ENCODE measurements at regions not wholly inside any gene's neighbourhood (a gene's known extent, or its start where the extent isn't known, plus 50 kb on each side); places are given as distances from the start of the nearest gene placed in this dataset.

GRCh38 chr4:45102716-45103115, 376.4 kb upstream of the GNPDA2 start:
- no peaks in the 10 kb centered on the region for H4K20me1 ChIP-seq (ENCODE audit: insufficient read depth)
- H3K27me3 ChIP-seq (replicated peaks; ENCODE audit: insufficient read depth), result no peaks in the 10 kb centered on the region
- H3K9me2 ChIP-seq (ENCODE audit: insufficient read depth), result no peaks in the 10 kb centered on the region
- no peak for DNase-seq
- no peaks in the 10 kb centered on the region for H3K9me3 ChIP-seq (ENCODE audit: low read depth)
- no peak overlapping the region for H2AFZ ChIP-seq
- TF ChIP-seq EZH2 (IDR thresholded peaks at IDR 0.05; ENCODE audit: insufficient read depth, poor library complexity, severe bottlenecking), result no peak
- TF ChIP-seq EZH2phosphoT487 (IDR thresholded peaks at IDR 0.05; ENCODE audit: insufficient read depth, low read depth), result no peak
- no peak overlapping the region for H3K4me3 ChIP-seq
- H3K79me2 ChIP-seq (ENCODE audit: insufficient read depth), result no peaks in the 10 kb centered on the region
- H3F3A ChIP-seq (ENCODE audit: insufficient read depth), result no peaks in the 10 kb centered on the region
- in situ Hi-C loops (cut with MboI), result no loop called here
- no peak overlapping the region for H3K27ac ChIP-seq
- H3K4me1 ChIP-seq (ENCODE audit: insufficient read depth), result no peaks in the 10 kb centered on the region
- no peaks in the 10 kb centered on the region for H3K36me3 ChIP-seq (ENCODE audit: low read depth)
- H3K9ac ChIP-seq, result no peak overlapping the region
- H3K4me2 ChIP-seq (ENCODE audit: unreplicated experiment), result no peak overlapping the region

DNA sequence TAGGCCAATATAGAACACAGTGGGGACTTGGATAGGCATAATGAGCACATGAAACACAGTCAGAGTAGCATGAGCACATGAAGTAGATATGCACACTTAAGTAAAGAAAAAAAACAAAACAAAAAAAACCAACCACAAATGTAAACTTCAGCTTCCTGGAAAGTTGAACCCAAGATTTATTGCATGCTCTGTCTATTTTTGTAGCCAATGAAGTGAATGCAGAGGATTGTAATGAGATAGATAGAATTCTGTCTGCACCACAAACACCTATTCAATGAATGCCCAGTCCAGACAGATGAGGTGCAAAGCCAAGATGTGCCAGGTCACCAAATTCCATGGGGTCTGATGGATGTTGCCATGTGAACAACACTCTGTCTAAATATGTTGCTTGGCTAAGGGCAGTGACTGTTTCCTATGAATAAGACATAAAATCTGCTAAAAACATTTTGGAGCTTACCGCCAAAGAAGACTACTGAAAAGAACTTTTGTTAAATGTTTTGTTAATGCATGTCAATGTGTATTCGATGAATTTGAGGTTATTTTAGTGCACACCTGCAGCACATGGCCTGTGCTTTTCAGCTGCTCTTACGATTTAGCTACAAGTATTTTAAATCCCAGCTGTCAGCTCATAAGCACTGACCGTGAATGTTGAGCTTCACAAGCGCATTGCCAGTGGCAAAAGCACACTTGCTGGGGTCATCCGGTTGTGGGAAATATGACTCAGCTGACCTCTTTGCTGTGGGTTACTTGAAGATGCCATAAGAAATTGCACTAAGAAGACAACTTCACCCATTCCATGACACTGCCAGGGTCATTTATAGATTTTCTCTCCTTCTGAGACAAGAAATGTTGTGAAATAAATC, 374.8 kb upstream of the GNPDA2 start:
- Histone ChIP-seq H3K4me3 (no peak overlapping the region), H2AFZ (no peak overlapping the region), H3K9me3 (ENCODE audit: low read depth) (no peaks in the 10 kb centered on the region), H3K9me2 (ENCODE audit: insufficient read depth) (no peaks in the 10 kb centered on the region), H3K4me1 (ENCODE audit: insufficient read depth) (no peaks in the 10 kb centered on the region), H3K36me3 (ENCODE audit: low read depth) (no peaks in the 10 kb centered on the region), H3K9ac (no peak overlapping the region), H3K27ac (no peak overlapping the region), H3F3A (ENCODE audit: insufficient read depth) (no peaks in the 10 kb centered on the region), H3K4me2 (ENCODE audit: unreplicated experiment) (no peak overlapping the region), H4K20me1 (ENCODE audit: insufficient read depth) (no peaks in the 10 kb centered on the region), H3K79me2 (ENCODE audit: insufficient read depth) (no peaks in the 10 kb centered on the region), H3K27me3 (replicated peaks; ENCODE audit: insufficient read depth) (no peaks in the 10 kb centered on the region)
- no peak for DNase-seq
- TF ChIP-seq EZH2phosphoT487 (IDR thresholded peaks at IDR 0.05; ENCODE audit: insufficient read depth, low read depth), result no peak
- no peak for TF ChIP-seq EZH2 (IDR thresholded peaks at IDR 0.05; ENCODE audit: insufficient read depth, poor library complexity, severe bottlenecking)
- WGBS, 2 experiments (ENCODE audit: low coverage in 1 of 2, low lambda C conversion rate in 2 of 2, missing lambda C conversion rate in 2 of 2), result 49 to 57% methylated on average over 6 of the region's 6 CpGs
- in situ Hi-C loops (cut with MboI), result no loop called here

- no peaks in the 10 kb centered on the region for H3K36me3 ChIP-seq (ENCODE audit: low read depth)
- no peak overlapping the region for H3K4me3 ChIP-seq
- no peak overlapping the region for H3K9ac ChIP-seq
- no peaks in the 10 kb centered on the region for H3K27me3 ChIP-seq (replicated peaks; ENCODE audit: insufficient read depth)
- no peak overlapping the region for H3K27ac ChIP-seq
- H3K4me2 ChIP-seq (ENCODE audit: unreplicated experiment), result no peak overlapping the region
- no peak overlapping the region for H2AFZ ChIP-seq
- no peaks in the 10 kb centered on the region for H3K79me2 ChIP-seq (ENCODE audit: insufficient read depth)
- in situ Hi-C loops (cut with MboI), result no loop called here
- no peaks in the 10 kb centered on the region for H3K9me3 ChIP-seq (ENCODE audit: low read depth)
- 21 to 35% methylated on average over 1 of the region's 1 CpG for WGBS, 2 experiments (ENCODE audit: low coverage in 1 of 2, low lambda C conversion rate in 2 of 2, missing lambda C conversion rate in 2 of 2)
- H3K9me2 ChIP-seq (ENCODE audit: insufficient read depth), result no peaks in the 10 kb centered on the region
- H4K20me1 ChIP-seq (ENCODE audit: insufficient read depth), result no peaks in the 10 kb centered on the region
- TF ChIP-seq EZH2phosphoT487 (IDR thresholded peaks at IDR 0.05; ENCODE audit: insufficient read depth, low read depth), result no peak
- no peak for TF ChIP-seq EZH2 (IDR thresholded peaks at IDR 0.05; ENCODE audit: insufficient read depth, poor library complexity, severe bottlenecking)
- no peaks in the 10 kb centered on the region for H3F3A ChIP-seq (ENCODE audit: insufficient read depth)
- H3K4me1 ChIP-seq (ENCODE audit: insufficient read depth), result no peaks in the 10 kb centered on the region
- DNase-seq, result no peak
Measured at GRCh38 chr4:45099471-45099870, 373.1 kb upstream of the GNPDA2 start.

DNA sequence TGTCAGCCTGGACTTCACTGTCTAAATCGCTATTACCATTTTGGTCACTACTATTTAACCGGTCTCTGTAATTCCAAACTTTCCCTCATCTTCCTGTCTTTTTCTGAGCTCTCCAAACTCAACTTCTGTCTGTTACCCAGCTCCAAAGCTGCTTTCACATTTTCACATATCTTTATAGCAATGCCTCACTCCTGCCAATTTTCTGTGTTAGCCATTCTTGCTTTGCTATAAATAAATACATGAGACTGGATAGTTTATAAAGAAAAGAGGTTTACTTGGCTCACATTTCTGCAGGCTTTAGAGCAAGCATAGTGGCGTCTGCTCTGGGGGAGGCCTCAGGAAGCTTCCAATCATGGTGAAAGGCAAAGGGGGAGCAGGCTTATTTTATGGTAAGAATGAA, 368.3 kb upstream of the GNPDA2 start:
- DNase-seq, result no peak
- Histone ChIP-seq H3K9me2 (ENCODE audit: insufficient read depth) (no peaks in the 10 kb centered on the region), H3K9ac (no peak overlapping the region), H4K20me1 (ENCODE audit: insufficient read depth) (no peaks in the 10 kb centered on the region), H3K36me3 (ENCODE audit: low read depth) (no peaks in the 10 kb centered on the region), H2AFZ (no peak overlapping the region), H3K4me2 (ENCODE audit: unreplicated experiment) (no peak overlapping the region), H3K4me1 (ENCODE audit: insufficient read depth) (no peaks in the 10 kb centered on the region), H3K9me3 (ENCODE audit: low read depth) (no peaks in the 10 kb centered on the region), H3K27ac (no peak overlapping the region), H3K27me3 (replicated peaks; ENCODE audit: insufficient read depth) (no peaks in the 10 kb centered on the region), H3K79me2 (ENCODE audit: insufficient read depth) (no peaks in the 10 kb centered on the region), H3K4me3 (no peak overlapping the region), H3F3A (ENCODE audit: insufficient read depth) (no peaks in the 10 kb centered on the region)
- TF ChIP-seq EZH2 (IDR thresholded peaks at IDR 0.05; ENCODE audit: insufficient read depth, poor library complexity, severe bottlenecking), result no peak
- TF ChIP-seq EZH2phosphoT487 (IDR thresholded peaks at IDR 0.05; ENCODE audit: insufficient read depth, low read depth), result no peak
- 42% methylated on average over 3 of the region's 3 CpGs for WGBS, 2 experiments (ENCODE audit: low coverage in 1 of 2, low lambda C conversion rate in 2 of 2, missing lambda C conversion rate in 2 of 2)
- in situ Hi-C loops (cut with MboI), result no loop called here
